A673 (cell line): ENCODE measurements at regions not wholly inside any gene's neighbourhood (a gene's known extent, or its start where the extent isn't known, plus 50 kb on each side); places are given as distances from the start of the nearest gene placed in this dataset.

ENCODE experiments used
- CTCF ChIP-seq: fragments of 300-800, 200-600 bp; sonication (generic); conservative IDR thresholded peaks from 2 replicates; pipeline ENCODE4 v1.5.1; 2017; ENCODE audit warnings: low read depth, mild to moderate bottlenecking, antibody characterized with exemption, low read length, moderate library complexity, mixed read lengths
- EZH2 ChIP-seq: fragments of 200-600 bp; sonication (generic); IDR thresholded peaks from 2 replicates; pipeline ENCODE4 v1.6.1; 2017; ENCODE audit warnings: borderline replicate concordance, low read depth, mild to moderate bottlenecking, mixed read lengths, antibody characterized with exemption, low read length; ENCODE audit not compliant: poor library complexity, severe bottlenecking

GRCh38 chr22:48675830-48676145 is 1151.9 kb downstream of the BRD1 start:
- TF ChIP-seq CTCF, result no peak
- TF ChIP-seq EZH2, result no peak
